ENCODE measurements at regions not wholly inside any gene's neighbourhood (a gene's known extent, or its start where the extent isn't known, plus 50 kb on each side); places are given as distances from the start of the nearest gene placed in this dataset.

- TF ChIP-seq CTCF (IDR thresholded peaks at IDR 0.05) (no peak), ZFX (IDR thresholded peaks at IDR 0.05; ENCODE audit: borderline replicate concordance) (no peak)
These were observed 134.2 kb upstream of the LIPC start for GRCh38 chr15:58297639-58298038.
